SK-N-SH (cell line): ENCODE measurements at regions not wholly inside any gene's neighbourhood (a gene's known extent, or its start where the extent isn't known, plus 50 kb on each side); places are given as distances from the start of the nearest gene placed in this dataset.

Experiments
- ELF1 ChIP-seq: IDR thresholded peaks from 2 replicates; pipeline ENCODE4 v1.4.0; 2012
- EZH2phosphoT487 ChIP-seq: fragments of 200-600 bp; sonication (generic); IDR thresholded peaks from 2 replicates; pipeline ENCODE4 v1.6.1; 2017; ENCODE audit warnings: low read depth, mixed run types, mild to moderate bottlenecking, antibody characterized with exemption, moderate library complexity, borderline replicate concordance
- GABPA ChIP-seq: IDR thresholded peaks from 2 replicates; pipeline ENCODE4 v1.4.0; 2012; ENCODE audit warnings: low read depth, mild to moderate bottlenecking
- MXI1 ChIP-seq: IDR thresholded peaks from 2 replicates; pipeline ENCODE4 v1.6.1; 2012; ENCODE audit warnings: mild to moderate bottlenecking, low read depth, low read length, improper control_type of control experiment
- RFX5 ChIP-seq: IDR thresholded peaks from 2 replicates; pipeline ENCODE4 v1.6.1; 2012; ENCODE audit warnings: mild to moderate bottlenecking, improper control_type of control experiment, low read length
- SMC3 ChIP-seq: IDR thresholded peaks from 2 replicates; pipeline ENCODE4 v1.6.1; 2012; ENCODE audit warnings: low read depth, low read length, improper control_type of control experiment
- TAF1 ChIP-seq: IDR thresholded peaks from 2 replicates; pipeline ENCODE4 v1.6.1; 2012; ENCODE audit warnings: low read depth, mild to moderate bottlenecking, low read length, moderate library complexity, borderline replicate concordance
- TEAD4 ChIP-seq: IDR thresholded peaks from 2 replicates; pipeline ENCODE4 v1.4.0; 2012; ENCODE audit warnings: mild to moderate bottlenecking, borderline replicate concordance; ENCODE audit not compliant: insufficient read depth
- TF ChIP-seq, protein P1 (sequence below): fragments of 200-600 bp; sonication (generic); IDR thresholded peaks from 2 replicates; pipeline ENCODE4 v1.6.1; 2017; ENCODE audit warnings: antibody characterized with exemption, mild to moderate bottlenecking, moderate library complexity
- TF ChIP-seq, protein P2 (sequence below): IDR thresholded peaks from 2 replicates; pipeline ENCODE4 v1.4.0; 2012; ENCODE audit warnings: low read depth
- TF ChIP-seq, protein P3 (sequence below): IDR thresholded peaks from 2 replicates; pipeline ENCODE4 v1.4.0; 2012; ENCODE audit warnings: low read depth, borderline replicate concordance
- TF ChIP-seq, protein P4 (sequence below): IDR thresholded peaks from 2 replicates; pipeline ENCODE4 v1.6.1; 2012; ENCODE audit warnings: mild to moderate bottlenecking, low read depth, low read length, moderate library complexity
- TF ChIP-seq, protein P5 (sequence below): fragments of 150-350 bp; IDR thresholded peaks from 2 replicates; pipeline ENCODE4 v1.6.1; 2017; ENCODE audit warnings: antibody characterized with exemption, low read length, low read depth, borderline replicate concordance

DNA sequence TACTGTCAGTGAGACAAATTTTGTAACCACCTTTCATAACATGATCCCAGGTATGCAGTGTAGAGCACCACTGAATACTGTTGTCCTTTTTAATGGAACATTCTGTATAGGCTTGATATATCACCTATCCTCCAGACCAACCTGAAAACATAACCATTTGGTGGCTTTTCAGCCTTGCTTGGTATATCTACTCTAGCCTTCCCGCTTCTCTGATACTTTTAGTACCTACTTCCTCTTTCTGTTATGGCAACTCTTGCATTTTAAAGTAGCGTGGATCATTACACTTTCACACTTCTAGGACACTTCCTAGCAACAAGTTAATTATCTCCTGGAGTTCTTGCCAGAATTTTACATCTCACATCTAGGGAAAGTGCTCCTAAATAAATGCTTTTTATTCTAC is 226.6 kb upstream of the ROBO1 start:
- no peak for TF ChIP-seq RFX5
- TF ChIP-seq GABPA = no peak
- TF ChIP-seq ELF1 = no peak
- no peak for TF ChIP-seq TAF1
- TF ChIP-seq, protein P1, sequence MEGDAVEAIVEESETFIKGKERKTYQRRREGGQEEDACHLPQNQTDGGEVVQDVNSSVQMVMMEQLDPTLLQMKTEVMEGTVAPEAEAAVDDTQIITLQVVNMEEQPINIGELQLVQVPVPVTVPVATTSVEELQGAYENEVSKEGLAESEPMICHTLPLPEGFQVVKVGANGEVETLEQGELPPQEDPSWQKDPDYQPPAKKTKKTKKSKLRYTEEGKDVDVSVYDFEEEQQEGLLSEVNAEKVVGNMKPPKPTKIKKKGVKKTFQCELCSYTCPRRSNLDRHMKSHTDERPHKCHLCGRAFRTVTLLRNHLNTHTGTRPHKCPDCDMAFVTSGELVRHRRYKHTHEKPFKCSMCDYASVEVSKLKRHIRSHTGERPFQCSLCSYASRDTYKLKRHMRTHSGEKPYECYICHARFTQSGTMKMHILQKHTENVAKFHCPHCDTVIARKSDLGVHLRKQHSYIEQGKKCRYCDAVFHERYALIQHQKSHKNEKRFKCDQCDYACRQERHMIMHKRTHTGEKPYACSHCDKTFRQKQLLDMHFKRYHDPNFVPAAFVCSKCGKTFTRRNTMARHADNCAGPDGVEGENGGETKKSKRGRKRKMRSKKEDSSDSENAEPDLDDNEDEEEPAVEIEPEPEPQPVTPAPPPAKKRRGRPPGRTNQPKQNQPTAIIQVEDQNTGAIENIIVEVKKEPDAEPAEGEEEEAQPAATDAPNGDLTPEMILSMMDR = no peak
- TF ChIP-seq MXI1 = no peak
- TF ChIP-seq TEAD4 = no peak
- TF ChIP-seq, protein P2, sequence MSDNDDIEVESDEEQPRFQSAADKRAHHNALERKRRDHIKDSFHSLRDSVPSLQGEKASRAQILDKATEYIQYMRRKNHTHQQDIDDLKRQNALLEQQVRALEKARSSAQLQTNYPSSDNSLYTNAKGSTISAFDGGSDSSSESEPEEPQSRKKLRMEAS = no peak
- no peak for TF ChIP-seq EZH2phosphoT487
- TF ChIP-seq, protein P3, sequence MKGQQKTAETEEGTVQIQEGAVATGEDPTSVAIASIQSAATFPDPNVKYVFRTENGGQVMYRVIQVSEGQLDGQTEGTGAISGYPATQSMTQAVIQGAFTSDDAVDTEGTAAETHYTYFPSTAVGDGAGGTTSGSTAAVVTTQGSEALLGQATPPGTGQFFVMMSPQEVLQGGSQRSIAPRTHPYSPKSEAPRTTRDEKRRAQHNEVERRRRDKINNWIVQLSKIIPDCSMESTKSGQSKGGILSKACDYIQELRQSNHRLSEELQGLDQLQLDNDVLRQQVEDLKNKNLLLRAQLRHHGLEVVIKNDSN = no peak
- TF ChIP-seq, protein P4, sequence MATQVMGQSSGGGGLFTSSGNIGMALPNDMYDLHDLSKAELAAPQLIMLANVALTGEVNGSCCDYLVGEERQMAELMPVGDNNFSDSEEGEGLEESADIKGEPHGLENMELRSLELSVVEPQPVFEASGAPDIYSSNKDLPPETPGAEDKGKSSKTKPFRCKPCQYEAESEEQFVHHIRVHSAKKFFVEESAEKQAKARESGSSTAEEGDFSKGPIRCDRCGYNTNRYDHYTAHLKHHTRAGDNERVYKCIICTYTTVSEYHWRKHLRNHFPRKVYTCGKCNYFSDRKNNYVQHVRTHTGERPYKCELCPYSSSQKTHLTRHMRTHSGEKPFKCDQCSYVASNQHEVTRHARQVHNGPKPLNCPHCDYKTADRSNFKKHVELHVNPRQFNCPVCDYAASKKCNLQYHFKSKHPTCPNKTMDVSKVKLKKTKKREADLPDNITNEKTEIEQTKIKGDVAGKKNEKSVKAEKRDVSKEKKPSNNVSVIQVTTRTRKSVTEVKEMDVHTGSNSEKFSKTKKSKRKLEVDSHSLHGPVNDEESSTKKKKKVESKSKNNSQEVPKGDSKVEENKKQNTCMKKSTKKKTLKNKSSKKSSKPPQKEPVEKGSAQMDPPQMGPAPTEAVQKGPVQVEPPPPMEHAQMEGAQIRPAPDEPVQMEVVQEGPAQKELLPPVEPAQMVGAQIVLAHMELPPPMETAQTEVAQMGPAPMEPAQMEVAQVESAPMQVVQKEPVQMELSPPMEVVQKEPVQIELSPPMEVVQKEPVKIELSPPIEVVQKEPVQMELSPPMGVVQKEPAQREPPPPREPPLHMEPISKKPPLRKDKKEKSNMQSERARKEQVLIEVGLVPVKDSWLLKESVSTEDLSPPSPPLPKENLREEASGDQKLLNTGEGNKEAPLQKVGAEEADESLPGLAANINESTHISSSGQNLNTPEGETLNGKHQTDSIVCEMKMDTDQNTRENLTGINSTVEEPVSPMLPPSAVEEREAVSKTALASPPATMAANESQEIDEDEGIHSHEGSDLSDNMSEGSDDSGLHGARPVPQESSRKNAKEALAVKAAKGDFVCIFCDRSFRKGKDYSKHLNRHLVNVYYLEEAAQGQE = no peak
- TF ChIP-seq SMC3 = no peak
- TF ChIP-seq, protein P5, sequence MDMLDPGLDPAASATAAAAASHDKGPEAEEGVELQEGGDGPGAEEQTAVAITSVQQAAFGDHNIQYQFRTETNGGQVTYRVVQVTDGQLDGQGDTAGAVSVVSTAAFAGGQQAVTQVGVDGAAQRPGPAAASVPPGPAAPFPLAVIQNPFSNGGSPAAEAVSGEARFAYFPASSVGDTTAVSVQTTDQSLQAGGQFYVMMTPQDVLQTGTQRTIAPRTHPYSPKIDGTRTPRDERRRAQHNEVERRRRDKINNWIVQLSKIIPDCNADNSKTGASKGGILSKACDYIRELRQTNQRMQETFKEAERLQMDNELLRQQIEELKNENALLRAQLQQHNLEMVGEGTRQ = no peak
